ENCODE measurements at regions not wholly inside any gene's neighbourhood (a gene's known extent, or its start where the extent isn't known, plus 50 kb on each side); places are given as distances from the start of the nearest gene placed in this dataset.
A peak's percentile ranks its signal among the peaks of the same experiment; 100 is the strongest.

GRCh38 chr10:110442746-110443145 is 55.0 kb upstream of the DUSP5 start:
- peaks cover 9% of the 10 kb centered on the region for H3K4me1 Mint-ChIP-seq (ENCODE audit: low read depth)
- no peak overlapping the region for H3K27ac Mint-ChIP-seq
- H3K9me3 Mint-ChIP-seq = no peaks in the 10 kb centered on the region
- no peak overlapping the region for H3K4me3 Mint-ChIP-seq
- no peaks in the 10 kb centered on the region for H3K36me3 Mint-ChIP-seq (ENCODE audit: low read depth)
- no peaks in the 10 kb centered on the region for H3K27me3 Mint-ChIP-seq
- peak; percentile 25 for DNase-seq

GRCh38 chr10:110443239-110444003 is 54.3 kb upstream of the DUSP5 start:
- Mint-ChIP-seq H3K27ac (no peak overlapping the region), H3K9me3 (no peaks in the 10 kb centered on the region), H3K4me1 (ENCODE audit: low read depth) (peaks cover 9% of the 10 kb centered on the region), H3K36me3 (ENCODE audit: low read depth) (no peaks in the 10 kb centered on the region), H3K27me3 (no peaks in the 10 kb centered on the region), H3K4me3 (no peak overlapping the region)
- peak; percentile 14 for DNase-seq

- Mint-ChIP-seq H3K36me3 (ENCODE audit: low read depth) (no peaks in the 10 kb centered on the region), H3K4me1 (ENCODE audit: low read depth) (peaks cover 9% of the 10 kb centered on the region), H3K4me3 (no peak overlapping the region), H3K27ac (no peak overlapping the region), H3K9me3 (no peaks in the 10 kb centered on the region), H3K27me3 (no peaks in the 10 kb centered on the region)
- peak; percentile 19 for DNase-seq
Observed at GRCh38 chr10:110444004-110444337, 53.7 kb upstream of the DUSP5 start.

- Mint-ChIP-seq H3K27me3 (no peaks in the 10 kb centered on the region), H3K4me1 (ENCODE audit: low read depth) (peaks cover 9% of the 10 kb centered on the region), H3K27ac (no peak overlapping the region), H3K4me3 (no peak overlapping the region), H3K9me3 (no peaks in the 10 kb centered on the region), H3K36me3 (ENCODE audit: low read depth) (no peaks in the 10 kb centered on the region)
- DNase-seq = peak; percentile 19
Observed at GRCh38 chr10:110445871-110446270, 51.8 kb upstream of the DUSP5 start.

- Mint-ChIP-seq H3K27me3 (no peaks in the 10 kb centered on the region), H3K36me3 (ENCODE audit: low read depth) (no peaks in the 10 kb centered on the region), H3K4me1 (ENCODE audit: low read depth) (peaks cover 9% of the 10 kb centered on the region), H3K27ac (no peak overlapping the region), H3K4me3 (no peak overlapping the region), H3K9me3 (no peaks in the 10 kb centered on the region)
- DNase-seq = no peak
Observed at GRCh38 chr10:110446277-110446676, 51.4 kb upstream of the DUSP5 start.

GRCh38 chr10:110446954-110447608 is 50.6 kb upstream of the DUSP5 start:
- peaks cover 3% of the 10 kb centered on the region for H3K4me1 Mint-ChIP-seq (ENCODE audit: low read depth)
- peak; percentile 14 for DNase-seq
- H3K27ac Mint-ChIP-seq = no peak overlapping the region
- no peaks in the 10 kb centered on the region for H3K27me3 Mint-ChIP-seq
- H3K9me3 Mint-ChIP-seq = no peaks in the 10 kb centered on the region
- no peak overlapping the region for H3K4me3 Mint-ChIP-seq
- H3K36me3 Mint-ChIP-seq (ENCODE audit: low read depth) = no peaks in the 10 kb centered on the region

- no peaks in the 10 kb centered on the region for H3K4me1 Mint-ChIP-seq (ENCODE audit: low read depth)
- no peaks in the 10 kb centered on the region for H3K27me3 Mint-ChIP-seq
- H3K36me3 Mint-ChIP-seq (ENCODE audit: low read depth) = no peaks in the 10 kb centered on the region
- no peaks in the 10 kb centered on the region for H3K9me3 Mint-ChIP-seq
- DNase-seq = no peak
- H3K4me3 Mint-ChIP-seq = no peak overlapping the region
- no peak overlapping the region for H3K27ac Mint-ChIP-seq
Observed at GRCh38 chr10:110447886-110448285, 49.8 kb upstream of the DUSP5 start.

Data from activated T-cell treated with anti-CD3 and anti-CD28 coated beads, Interleukin-2, amount 50 U/mL, for 24 hours (primary cell).